ENCODE measurements at regions not wholly inside any gene's neighbourhood (a gene's known extent, or its start where the extent isn't known, plus 50 kb on each side); places are given as distances from the start of the nearest gene placed in this dataset.
"Not testable (repeated sequence)": the region's sequence is repeated elsewhere in the genome, so short reads cannot be mapped to it uniquely, and the experiment has no call there.

- peaks cover 2% of the 10 kb centered on the region for H3K36me3 Mint-ChIP-seq (ENCODE audit: insufficient read depth)
Measured at GRCh38 chr5:159486836-159487235, 156.5 kb upstream of the IL12B start.

GRCh38 chr5:159488516-159488915 is 158.2 kb upstream of the IL12B start:
- H3K4me1 Mint-ChIP-seq (ENCODE audit: low read depth) = no peaks in the 10 kb centered on the region
- peaks cover 2% of the 10 kb centered on the region for H3K36me3 Mint-ChIP-seq (ENCODE audit: insufficient read depth)
- DNase-seq (no peak), ATAC-seq (no peak)
- H3K4me3 Mint-ChIP-seq = no peak overlapping the region
- H3K27me3 Mint-ChIP-seq (ENCODE audit: low read depth) = no peaks in the 10 kb centered on the region
- no peaks in the 10 kb centered on the region for H3K9me3 Mint-ChIP-seq

More at GRCh38 chr5:159486836-159487235, 156.5 kb upstream of the IL12B start:
- DNase-seq = no peak
- no peaks in the 10 kb centered on the region for H3K27me3 Mint-ChIP-seq (ENCODE audit: low read depth)
- ATAC-seq = no peak
- H3K4me3 Mint-ChIP-seq = no peak overlapping the region
- H3K4me1 Mint-ChIP-seq (ENCODE audit: low read depth) = no peaks in the 10 kb centered on the region
- H3K9me3 Mint-ChIP-seq = no peaks in the 10 kb centered on the region

- Mint-ChIP-seq H3K4me1 (ENCODE audit: low read depth) (no peaks in the 10 kb centered on the region), H3K27me3 (ENCODE audit: low read depth) (no peaks in the 10 kb centered on the region), H3K4me3 (no peak overlapping the region), H3K9me3 (no peaks in the 10 kb centered on the region), H3K36me3 (ENCODE audit: insufficient read depth) (peaks cover 2% of the 10 kb centered on the region)
- no peak for ATAC-seq
- DNase-seq = no peak
Measured at GRCh38 chr5:159489779-159490178, 159.5 kb upstream of the IL12B start.

- no peak overlapping the region for H3K4me3 Mint-ChIP-seq
- DNase-seq = no peak
- no peaks in the 10 kb centered on the region for H3K9me3 Mint-ChIP-seq
- H3K27me3 Mint-ChIP-seq (ENCODE audit: low read depth) = no peaks in the 10 kb centered on the region
- no peak for ATAC-seq
- no peaks in the 10 kb centered on the region for H3K4me1 Mint-ChIP-seq (ENCODE audit: low read depth)
- H3K36me3 Mint-ChIP-seq (ENCODE audit: insufficient read depth) = peaks cover 2% of the 10 kb centered on the region
Measured at GRCh38 chr5:159490507-159490906, 160.2 kb upstream of the IL12B start.

GRCh38 chr5:159493696-159494095 is 163.4 kb upstream of the IL12B start:
- Mint-ChIP-seq H3K27me3 (ENCODE audit: low read depth) (no peaks in the 10 kb centered on the region), H3K36me3 (ENCODE audit: insufficient read depth) (peaks cover 2% of the 10 kb centered on the region), H3K4me1 (ENCODE audit: low read depth) (no peaks in the 10 kb centered on the region), H3K9me3 (no peaks in the 10 kb centered on the region), H3K4me3 (no peak overlapping the region)
- ATAC-seq (no peak), DNase-seq (no peak)

- DNase-seq (no peak), ATAC-seq (no peak)
- Mint-ChIP-seq H3K4me3 (no peak overlapping the region), H3K27me3 (ENCODE audit: low read depth) (no peaks in the 10 kb centered on the region), H3K9me3 (no peaks in the 10 kb centered on the region), H3K36me3 (ENCODE audit: insufficient read depth) (no peaks in the 10 kb centered on the region), H3K4me1 (ENCODE audit: low read depth) (no peaks in the 10 kb centered on the region)
Measured at GRCh38 chr5:159496773-159497172, 166.5 kb upstream of the IL12B start.

- no peaks in the 10 kb centered on the region for H3K27me3 Mint-ChIP-seq (ENCODE audit: low read depth)
- no peak for DNase-seq
- no peaks in the 10 kb centered on the region for H3K9me3 Mint-ChIP-seq
- H3K4me1 Mint-ChIP-seq (ENCODE audit: low read depth) = no peaks in the 10 kb centered on the region
- no peak for ATAC-seq
- H3K4me3 Mint-ChIP-seq = no peak overlapping the region
- H3K36me3 Mint-ChIP-seq (ENCODE audit: insufficient read depth) = no peaks in the 10 kb centered on the region
Measured at GRCh38 chr5:159497221-159497620, 166.9 kb upstream of the IL12B start.

GRCh38 chr5:159498630-159499029 is 168.3 kb upstream of the IL12B start:
- no peaks in the 10 kb centered on the region for H3K27me3 Mint-ChIP-seq (ENCODE audit: low read depth)
- no peak overlapping the region for H3K4me3 Mint-ChIP-seq
- no peak for DNase-seq
- H3K4me1 Mint-ChIP-seq (ENCODE audit: low read depth) = no peaks in the 10 kb centered on the region
- no peaks in the 10 kb centered on the region for H3K36me3 Mint-ChIP-seq (ENCODE audit: insufficient read depth)
- ATAC-seq = no peak
- H3K9me3 Mint-ChIP-seq = no peaks in the 10 kb centered on the region

- not testable (repeated sequence) for DNase-seq; H3K9me3 Mint-ChIP-seq; H3K4me3 Mint-ChIP-seq; H3K27me3 Mint-ChIP-seq (ENCODE audit: low read depth); ATAC-seq; H3K4me1 Mint-ChIP-seq (ENCODE audit: low read depth); H3K36me3 Mint-ChIP-seq (ENCODE audit: insufficient read depth)
Measured at GRCh38 chr5:159502116-159502515, 171.8 kb upstream of the IL12B start.

- no peaks in the 10 kb centered on the region for H3K9me3 Mint-ChIP-seq
- H3K4me3 Mint-ChIP-seq = no peak overlapping the region
- H3K4me1 Mint-ChIP-seq (ENCODE audit: low read depth) = no peaks in the 10 kb centered on the region
- ATAC-seq (no peak), DNase-seq (no peak)
- H3K27me3 Mint-ChIP-seq (ENCODE audit: low read depth) = no peaks in the 10 kb centered on the region
- H3K36me3 Mint-ChIP-seq (ENCODE audit: insufficient read depth) = no peaks in the 10 kb centered on the region
Measured at GRCh38 chr5:159503236-159503635, 172.9 kb upstream of the IL12B start.

- Mint-ChIP-seq H3K27me3 (ENCODE audit: low read depth) (peaks cover 3% of the 10 kb centered on the region), H3K4me1 (ENCODE audit: low read depth) (no peaks in the 10 kb centered on the region), H3K4me3 (no peak overlapping the region), H3K36me3 (ENCODE audit: insufficient read depth) (no peaks in the 10 kb centered on the region), H3K9me3 (no peaks in the 10 kb centered on the region)
- ATAC-seq = no peak
- no peak for DNase-seq
Measured at GRCh38 chr5:159504106-159504856, 174.0 kb upstream of the IL12B start.

GRCh38 chr5:159504857-159505304 is 174.6 kb upstream of the IL12B start:
- ATAC-seq = no peak
- Mint-ChIP-seq H3K4me1 (ENCODE audit: low read depth) (no peaks in the 10 kb centered on the region), H3K9me3 (no peaks in the 10 kb centered on the region), H3K36me3 (ENCODE audit: insufficient read depth) (no peaks in the 10 kb centered on the region), H3K4me3 (no peak overlapping the region), H3K27me3 (ENCODE audit: low read depth) (peaks cover 3% of the 10 kb centered on the region)
- DNase-seq = no peak

GRCh38 chr5:159507055-159507454 is 176.8 kb upstream of the IL12B start:
- Mint-ChIP-seq H3K4me1 (ENCODE audit: low read depth) (no peaks in the 10 kb centered on the region), H3K9me3 (no peaks in the 10 kb centered on the region), H3K36me3 (ENCODE audit: insufficient read depth) (no peaks in the 10 kb centered on the region), H3K4me3 (no peak overlapping the region), H3K27me3 (ENCODE audit: low read depth) (peaks cover 3% of the 10 kb centered on the region)
- ATAC-seq (no peak), DNase-seq (no peak)

GRCh38 chr5:159507661-159508060 is 177.4 kb upstream of the IL12B start:
- H3K4me1 Mint-ChIP-seq (ENCODE audit: low read depth) = no peaks in the 10 kb centered on the region
- H3K27me3 Mint-ChIP-seq (ENCODE audit: low read depth) = peaks cover 3% of the 10 kb centered on the region
- H3K9me3 Mint-ChIP-seq = no peaks in the 10 kb centered on the region
- ATAC-seq = no peak
- DNase-seq = no peak
- no peak overlapping the region for H3K4me3 Mint-ChIP-seq
- H3K36me3 Mint-ChIP-seq (ENCODE audit: insufficient read depth) = no peaks in the 10 kb centered on the region

GRCh38 chr5:159508344-159508743 is 178.1 kb upstream of the IL12B start:
- Mint-ChIP-seq H3K4me1 (ENCODE audit: low read depth) (no peaks in the 10 kb centered on the region), H3K4me3 (no peak overlapping the region), H3K27me3 (ENCODE audit: low read depth) (peaks cover 3% of the 10 kb centered on the region), H3K9me3 (no peaks in the 10 kb centered on the region), H3K36me3 (ENCODE audit: insufficient read depth) (no peaks in the 10 kb centered on the region)
- DNase-seq (no peak), ATAC-seq (no peak)

Measured in activated T-cell treated with anti-CD3 and anti-CD28 coated beads, Interleukin-2, amount 50 U/mL, for 4 hours (primary cell).